NB4 (cell line): ENCODE measurements at regions not wholly inside any gene's neighbourhood (a gene's known extent, or its start where the extent isn't known, plus 50 kb on each side); places are given as distances from the start of the nearest gene placed in this dataset.
"Not testable (repeated sequence)": the region's sequence is repeated elsewhere in the genome, so short reads cannot be mapped to it uniquely, and the experiment has no call there.

ENCODE experiments used
- DNase-seq: peaks from one replicate; pipeline ENCODE4 v3.0.0; 2010; ENCODE audit warnings: low read depth
- H3K4me3 ChIP-seq: one replicate; pipeline ENCODE4 v1.5.1; 2011; ENCODE audit warnings: mild to moderate bottlenecking, low read depth, low read length, moderate library complexity
- MYC ChIP-seq: IDR thresholded peaks from 2 replicates; pipeline ENCODE4 v1.6.1; 2011; ENCODE audit warnings: low read depth, low read length
- POLR2A ChIP-seq: IDR thresholded peaks from 2 replicates; pipeline ENCODE4 v1.6.1; 2011; ENCODE audit warnings: mild to moderate bottlenecking; ENCODE audit not compliant: insufficient read length; ENCODE audit errors: extremely low read depth
- TF ChIP-seq, protein P1 (sequence below): IDR thresholded peaks from 2 replicates; pipeline ENCODE4 v1.6.1; 2011; ENCODE audit warnings: low read depth, low read length
- TF ChIP-seq, protein P2 (sequence below): IDR thresholded peaks from one replicate; pipeline ENCODE4 v1.5.1; 2012; ENCODE audit warnings: low read depth, low read length

DNA sequence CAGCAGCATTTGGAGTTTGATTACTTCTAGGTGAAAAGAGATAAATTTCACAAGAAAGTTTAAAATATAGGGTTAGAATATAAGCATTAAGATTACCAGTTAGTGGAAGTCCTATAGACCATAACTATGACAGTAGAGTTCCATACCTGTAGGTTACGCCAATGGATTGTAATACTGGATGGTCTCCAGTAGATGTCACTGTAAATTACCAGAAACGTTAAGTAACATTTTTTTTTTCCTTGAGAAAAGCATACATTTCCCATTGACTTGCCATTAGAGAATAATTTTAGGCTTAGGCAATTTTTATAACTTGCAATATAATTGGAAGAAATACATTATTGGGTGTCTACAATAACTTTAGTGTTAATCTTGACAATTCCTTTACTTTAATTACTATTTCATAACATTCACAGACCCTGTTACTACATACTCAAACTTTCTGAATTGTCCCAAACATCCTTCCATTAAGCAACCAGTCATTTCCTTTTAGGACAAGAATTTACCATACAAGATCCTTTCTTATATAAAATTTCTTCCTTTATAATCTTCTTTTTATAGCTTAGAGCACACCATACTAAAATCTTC, 304.1 kb upstream of the TECRL start:
- peak; percentile 38 for DNase-seq
- TF ChIP-seq, protein P1, sequence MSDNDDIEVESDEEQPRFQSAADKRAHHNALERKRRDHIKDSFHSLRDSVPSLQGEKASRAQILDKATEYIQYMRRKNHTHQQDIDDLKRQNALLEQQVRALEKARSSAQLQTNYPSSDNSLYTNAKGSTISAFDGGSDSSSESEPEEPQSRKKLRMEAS: no peak
- TF ChIP-seq, protein P2, sequence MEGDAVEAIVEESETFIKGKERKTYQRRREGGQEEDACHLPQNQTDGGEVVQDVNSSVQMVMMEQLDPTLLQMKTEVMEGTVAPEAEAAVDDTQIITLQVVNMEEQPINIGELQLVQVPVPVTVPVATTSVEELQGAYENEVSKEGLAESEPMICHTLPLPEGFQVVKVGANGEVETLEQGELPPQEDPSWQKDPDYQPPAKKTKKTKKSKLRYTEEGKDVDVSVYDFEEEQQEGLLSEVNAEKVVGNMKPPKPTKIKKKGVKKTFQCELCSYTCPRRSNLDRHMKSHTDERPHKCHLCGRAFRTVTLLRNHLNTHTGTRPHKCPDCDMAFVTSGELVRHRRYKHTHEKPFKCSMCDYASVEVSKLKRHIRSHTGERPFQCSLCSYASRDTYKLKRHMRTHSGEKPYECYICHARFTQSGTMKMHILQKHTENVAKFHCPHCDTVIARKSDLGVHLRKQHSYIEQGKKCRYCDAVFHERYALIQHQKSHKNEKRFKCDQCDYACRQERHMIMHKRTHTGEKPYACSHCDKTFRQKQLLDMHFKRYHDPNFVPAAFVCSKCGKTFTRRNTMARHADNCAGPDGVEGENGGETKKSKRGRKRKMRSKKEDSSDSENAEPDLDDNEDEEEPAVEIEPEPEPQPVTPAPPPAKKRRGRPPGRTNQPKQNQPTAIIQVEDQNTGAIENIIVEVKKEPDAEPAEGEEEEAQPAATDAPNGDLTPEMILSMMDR: peak; percentile 40
- H3K4me3 ChIP-seq: no peak overlapping the region

DNA sequence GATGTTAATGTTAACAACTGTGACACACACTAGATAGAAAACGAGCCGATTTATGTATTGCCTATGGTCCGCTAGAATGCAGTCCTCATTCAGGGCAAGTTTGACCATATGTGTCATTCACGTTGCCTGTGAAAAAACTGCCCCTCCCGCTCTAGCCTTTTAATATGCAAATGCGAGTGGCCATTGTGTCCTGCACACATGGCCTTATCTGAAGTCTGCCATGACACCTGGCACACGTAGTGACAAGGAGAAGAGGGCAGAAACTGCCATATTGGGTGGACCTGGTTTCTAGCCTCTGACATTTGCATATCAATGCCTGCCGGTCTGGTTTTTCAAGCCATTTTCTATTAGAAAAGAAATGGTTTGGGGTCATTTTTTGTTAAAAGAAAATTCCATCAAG, 303.3 kb upstream of the TECRL start:
- no peak for TF ChIP-seq MYC
- no peak for TF ChIP-seq POLR2A
- TF ChIP-seq, protein P1: no peak
- no peak overlapping the region for H3K4me3 ChIP-seq
- no peak for DNase-seq

DNA sequence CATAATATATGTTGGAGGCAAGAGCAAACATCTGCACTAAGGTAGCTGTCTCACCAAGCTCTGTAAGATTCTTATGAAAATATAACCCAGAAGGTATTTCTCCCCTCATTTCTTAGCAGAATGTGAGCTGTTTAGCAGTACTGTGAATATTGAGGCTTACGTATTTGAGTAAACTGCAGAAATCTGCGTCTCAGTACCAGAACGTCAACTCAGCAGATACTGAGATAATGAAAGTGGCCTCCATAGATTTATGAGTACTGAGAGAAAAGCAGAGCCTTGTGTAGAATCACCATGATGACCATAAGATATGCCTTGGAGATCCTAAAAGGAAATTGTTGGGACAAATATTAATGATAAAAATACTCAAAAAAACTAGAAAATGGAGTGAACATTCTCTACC, 296.7 kb upstream of the TECRL start:
- H3K4me3 ChIP-seq: no peak overlapping the region
- TF ChIP-seq POLR2A (no peak), MYC (no peak)
- TF ChIP-seq, protein P1: no peak
- TF ChIP-seq, protein P2: no peak
- DNase-seq: no peak

DNA sequence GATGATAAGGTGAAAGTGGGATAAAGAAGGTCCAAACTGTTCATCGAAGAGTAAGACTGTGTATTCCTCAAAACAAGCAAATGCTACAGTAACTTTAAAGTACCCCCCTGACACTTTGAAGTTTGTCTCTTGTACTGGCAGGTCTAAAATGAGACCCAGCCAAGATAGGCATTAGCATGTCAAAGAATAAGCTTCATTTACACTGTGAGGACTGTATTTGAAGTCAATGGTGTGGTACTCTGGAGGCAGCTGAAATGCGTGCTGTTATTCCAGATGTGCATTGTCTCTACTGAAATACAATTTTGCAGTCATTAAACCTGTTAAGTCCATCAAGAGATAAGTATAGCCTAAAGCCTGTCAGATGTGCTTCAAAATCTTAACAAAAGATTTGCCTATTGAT, 288.9 kb upstream of the TECRL start:
- DNase-seq: no peak
- TF ChIP-seq, protein P2: no peak
- no peak overlapping the region for H3K4me3 ChIP-seq

DNA sequence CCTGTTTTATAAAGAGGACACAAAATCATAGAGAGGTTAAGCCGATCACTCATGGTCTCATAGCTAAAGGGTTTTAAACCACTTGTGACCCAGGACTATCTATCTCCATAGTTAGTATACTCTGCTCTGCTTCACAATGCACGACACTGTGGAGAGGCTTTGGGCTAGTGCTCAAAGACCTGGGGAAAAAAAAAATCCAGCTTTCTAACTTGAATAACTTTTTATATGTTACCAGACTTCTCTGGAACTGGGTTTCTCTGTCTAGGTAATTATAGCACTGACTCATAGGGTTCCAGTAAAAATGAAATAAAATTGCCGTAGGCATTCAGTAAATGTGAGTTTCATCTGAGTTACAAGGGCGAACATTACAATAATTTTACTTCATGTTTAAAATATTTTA, 273.7 kb upstream of the TECRL start:
- no peak for DNase-seq
- no peak overlapping the region for H3K4me3 ChIP-seq
- no peak for TF ChIP-seq MYC

DNA sequence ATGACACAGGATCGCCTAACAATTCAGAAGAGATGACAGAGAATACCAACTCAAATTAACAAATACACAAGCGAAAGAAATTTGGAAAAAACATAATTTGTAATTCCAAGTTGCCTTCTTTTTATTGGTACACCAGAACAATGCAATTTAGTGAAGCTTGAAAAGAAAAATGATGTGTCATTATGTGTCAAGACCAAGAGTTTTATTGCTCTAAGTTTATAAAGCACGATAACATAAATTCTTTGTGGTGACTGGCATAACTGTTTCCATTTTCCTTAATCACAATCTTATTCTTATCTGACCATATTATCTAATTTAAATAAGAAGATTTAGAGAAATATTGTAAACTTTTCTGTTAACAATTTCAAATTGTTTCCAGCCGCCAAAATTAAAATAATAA, 273.2 kb upstream of the TECRL start:
- TF ChIP-seq, protein P2: no peak
- TF ChIP-seq POLR2A: no peak
- no peak for TF ChIP-seq MYC
- TF ChIP-seq, protein P1: no peak
- DNase-seq: no peak
- H3K4me3 ChIP-seq: no peak overlapping the region

DNA sequence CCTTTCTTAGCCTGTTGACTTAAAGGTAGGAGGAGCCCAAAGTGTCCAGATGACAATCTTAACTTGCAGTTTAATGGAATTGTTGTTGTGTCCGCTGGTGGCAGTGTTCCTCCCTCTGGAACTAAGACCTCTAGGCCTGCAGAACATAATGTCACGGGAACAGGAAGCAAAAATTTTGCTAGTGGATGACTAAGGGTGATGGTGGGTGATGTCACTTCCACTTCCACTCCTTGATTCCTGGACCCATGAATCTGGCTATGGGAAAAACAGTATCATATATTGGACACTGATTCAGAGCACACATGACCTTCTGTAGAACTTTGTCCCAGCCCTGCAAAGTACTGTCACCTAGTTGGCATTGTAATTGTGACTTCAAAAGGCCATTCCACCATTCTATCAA, 263.9 kb upstream of the TECRL start:
- H3K4me3 ChIP-seq, DNase-seq: not testable (repeated sequence)

DNA sequence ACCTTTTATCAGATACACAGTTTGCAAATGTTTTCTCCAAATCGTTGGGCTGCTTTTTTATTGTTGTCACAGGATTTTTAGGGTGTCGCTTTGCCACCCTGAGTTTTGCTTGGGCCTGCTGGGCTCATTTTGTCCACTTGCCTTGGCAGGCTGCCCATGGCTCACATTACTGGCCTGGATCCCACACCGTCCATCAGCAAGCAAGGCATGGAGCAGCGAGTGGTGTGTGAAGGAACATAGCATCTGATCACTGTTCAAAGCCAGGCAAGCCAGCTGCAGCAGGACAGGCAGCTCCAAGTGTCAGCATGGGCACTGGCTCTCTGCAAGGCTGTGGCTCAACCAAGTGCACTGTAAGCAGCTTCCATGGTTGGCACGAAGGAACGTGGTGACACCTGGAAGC, 261.4 kb upstream of the TECRL start:
- no peak overlapping the region for H3K4me3 ChIP-seq
- TF ChIP-seq POLR2A (no peak), MYC (no peak)
- TF ChIP-seq, protein P1: no peak
- TF ChIP-seq, protein P2: no peak
- DNase-seq: no peak
